PC-9 (cell line): ENCODE measurements at regions not wholly inside any gene's neighbourhood (a gene's known extent, or its start where the extent isn't known, plus 50 kb on each side); places are given as distances from the start of the nearest gene placed in this dataset.

Experiments
- BruUV-seq: library from RNA; stranded (reverse); fragments of 400-500 nt; replicated peaks from 2 replicates; lab custom pipeline; 2021; lab: Mats Ljungman, UMichigan
- CTCF ChIA-PET: fragments of 300-600 bp; sonication (Branson Sonifier 250); formaldehyde crosslinking; loops from one replicate; lab custom pipeline; 2022; ENCODE audit warnings: antibody characterized with exemption; lab: Charles Lee
- POLR2A ChIA-PET: fragments of 300-600 bp; sonication (Branson Sonifier 250); formaldehyde crosslinking; loops from one replicate; lab custom pipeline; 2022; ENCODE audit warnings: antibody characterized with exemption; ENCODE audit not compliant: unreplicated experiment; lab: Charles Lee
- DNase-seq, 2 experiments: peaks; one replicate each; pipeline versions ENCODE4 v3.0.0 to v3.0.0-alpha.2; 2015 to 2022; ENCODE audit warnings: mixed read lengths in 1 of 2
- H2AFZ ChIP-seq: fragments of 200-600 bp; sonication (generic); 2 replicates; pipeline ENCODE4 v1.8.1; 2017; ENCODE audit warnings: antibody characterized with exemption
- H3F3A ChIP-seq: fragments of 200-600 bp; sonication (generic); 2 replicates; pipeline ENCODE4 v1.8.1; 2017; ENCODE audit warnings: antibody characterized with exemption, mild to moderate bottlenecking, low read depth; ENCODE audit not compliant: insufficient read depth
- H3K27ac ChIP-seq: fragments of 200-600 bp; sonication (generic); 2 replicates; pipeline ENCODE4 v1.6.1; 2016; ENCODE audit warnings: mixed run types
- H3K27me3 ChIP-seq: fragments of 200-600 bp; sonication (generic); 2 replicates; pipeline ENCODE4 v1.6.1; 2016; ENCODE audit warnings: low read depth, mixed run types; ENCODE audit not compliant: insufficient read depth
- H3K36me3 ChIP-seq: fragments of 200-600 bp; sonication (generic); 2 replicates; pipeline ENCODE4 v1.6.1; 2016; ENCODE audit warnings: low read depth, mixed run types
- H3K4me1 ChIP-seq: fragments of 200-600 bp; sonication (generic); replicated peaks from 2 replicates; pipeline ENCODE4 v1.6.1; 2016; ENCODE audit warnings: mixed run types; ENCODE audit not compliant: insufficient read depth
- H3K4me2 ChIP-seq: fragments of 200-600 bp; sonication (generic); 2 replicates; pipeline ENCODE4 v1.6.1; 2017; ENCODE audit warnings: mixed run types
- H3K4me3 ChIP-seq: fragments of 200-600 bp; sonication (generic); 2 replicates; pipeline ENCODE4 v1.6.1; 2016; ENCODE audit warnings: mixed run types
- H3K79me2 ChIP-seq: fragments of 200-600 bp; sonication (generic); 2 replicates; pipeline ENCODE4 v1.6.1; 2017; ENCODE audit warnings: low read depth, mixed run types
- H3K9me2 ChIP-seq: fragments of 200-600 bp; sonication (generic); 2 replicates; pipeline ENCODE4 v1.8.1; 2017; ENCODE audit warnings: mild to moderate bottlenecking; ENCODE audit not compliant: insufficient read depth
- H3K9me3 ChIP-seq: fragments of 200-600 bp; sonication (generic); 2 replicates; pipeline ENCODE4 v1.8.1; 2016; ENCODE audit warnings: low read depth; ENCODE audit not compliant: insufficient read depth
- H4K20me1 ChIP-seq: fragments of 200-600 bp; sonication (generic); 2 replicates; pipeline ENCODE4 v1.8.1; 2017; ENCODE audit not compliant: insufficient read depth
- EZH2 ChIP-seq: fragments of 200-600 bp; sonication (generic); IDR thresholded peaks from 2 replicates; pipeline ENCODE4 v1.8.0; 2017; ENCODE audit warnings: antibody characterized with exemption, low read depth
- intact Hi-C: fragments of 100-400 bp; cut with micrococcal nuclease; formaldehyde crosslinking; loops from one replicate; pipeline ENCODE4 v1.10.0; 2022; ENCODE audit not compliant: unreplicated experiment
- TF ChIP-seq, protein P1 (sequence below): fragments of 200-600 bp; sonication (generic); conservative IDR thresholded peaks from 2 replicates; pipeline ENCODE4 v1.6.1; 2017; ENCODE audit warnings: mixed run types, antibody characterized with exemption, mild to moderate bottlenecking, moderate library complexity

DNA sequence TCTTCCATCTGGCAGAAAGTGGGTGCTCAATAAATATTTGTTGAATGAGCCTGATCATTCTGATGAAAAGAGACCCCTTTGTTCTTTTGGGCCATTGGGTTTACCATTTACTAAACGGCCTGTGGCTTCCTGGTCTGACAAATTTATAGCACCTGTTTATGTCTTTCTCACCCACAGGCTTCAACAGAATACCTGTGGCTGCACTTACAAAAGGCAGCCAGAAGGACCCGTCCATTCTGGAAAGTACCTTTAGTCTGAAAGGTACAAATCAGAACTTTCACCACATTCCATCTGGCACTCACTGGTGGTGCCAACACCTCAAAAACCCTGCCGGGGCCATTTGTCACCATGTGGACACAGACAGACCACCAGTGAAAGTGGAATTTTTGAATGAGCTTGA lies 167.5 kb downstream of the ETAA1 start:
- no peaks in the 10 kb centered on the region for H3K36me3 ChIP-seq
- no peak for DNase-seq
- ChIA-PET CTCF (no interaction called here), POLR2A (no interaction called here)
- TF ChIP-seq EZH2, result no peak
- TF ChIP-seq, protein P1, sequence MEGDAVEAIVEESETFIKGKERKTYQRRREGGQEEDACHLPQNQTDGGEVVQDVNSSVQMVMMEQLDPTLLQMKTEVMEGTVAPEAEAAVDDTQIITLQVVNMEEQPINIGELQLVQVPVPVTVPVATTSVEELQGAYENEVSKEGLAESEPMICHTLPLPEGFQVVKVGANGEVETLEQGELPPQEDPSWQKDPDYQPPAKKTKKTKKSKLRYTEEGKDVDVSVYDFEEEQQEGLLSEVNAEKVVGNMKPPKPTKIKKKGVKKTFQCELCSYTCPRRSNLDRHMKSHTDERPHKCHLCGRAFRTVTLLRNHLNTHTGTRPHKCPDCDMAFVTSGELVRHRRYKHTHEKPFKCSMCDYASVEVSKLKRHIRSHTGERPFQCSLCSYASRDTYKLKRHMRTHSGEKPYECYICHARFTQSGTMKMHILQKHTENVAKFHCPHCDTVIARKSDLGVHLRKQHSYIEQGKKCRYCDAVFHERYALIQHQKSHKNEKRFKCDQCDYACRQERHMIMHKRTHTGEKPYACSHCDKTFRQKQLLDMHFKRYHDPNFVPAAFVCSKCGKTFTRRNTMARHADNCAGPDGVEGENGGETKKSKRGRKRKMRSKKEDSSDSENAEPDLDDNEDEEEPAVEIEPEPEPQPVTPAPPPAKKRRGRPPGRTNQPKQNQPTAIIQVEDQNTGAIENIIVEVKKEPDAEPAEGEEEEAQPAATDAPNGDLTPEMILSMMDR, result no peak
- 0 out of 2 replicates have a peak, but pooled peaks cover 4% of the 10 kb centered on the region for H3K9me3 ChIP-seq
- H3F3A ChIP-seq, result no peaks in the 10 kb centered on the region
- intact Hi-C loops, result no loop called here
- no peak overlapping the region for H3K4me3 ChIP-seq
- BruUV-seq, result no TSS peak
- no peaks in the 10 kb centered on the region; the same call in 1 of the 2 replicates for H3K9me2 ChIP-seq
- H3K27ac ChIP-seq, result no peak overlapping the region
- H3K4me2 ChIP-seq, result no peak overlapping the region
- no peaks in the 10 kb centered on the region for H3K4me1 ChIP-seq
- no peaks in the 10 kb centered on the region for H4K20me1 ChIP-seq
- no peaks in the 10 kb centered on the region for H3K27me3 ChIP-seq
- no peaks in the 10 kb centered on the region for H3K79me2 ChIP-seq
- H2AFZ ChIP-seq, result no peak overlapping the region

DNA sequence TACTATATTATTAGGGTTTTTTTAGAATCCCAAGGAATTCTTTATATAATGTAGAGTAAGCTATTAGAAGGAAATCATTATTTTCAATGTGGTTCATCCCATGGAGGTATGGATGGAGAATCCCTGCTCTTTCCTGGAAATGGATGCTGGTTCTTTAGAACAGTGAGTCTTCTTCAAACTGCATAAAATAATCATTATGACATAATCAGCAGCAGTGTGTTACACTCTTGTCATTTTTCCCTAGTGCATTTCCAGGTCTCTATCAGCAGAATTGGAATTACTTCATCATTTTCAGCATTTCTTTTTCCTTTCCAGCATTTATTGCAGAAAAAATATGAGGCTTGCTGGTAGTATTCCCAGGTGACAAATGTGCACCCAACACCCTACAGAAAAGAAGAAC lies 168.1 kb downstream of the ETAA1 start:
- H3K36me3 ChIP-seq, result no peaks in the 10 kb centered on the region
- intact Hi-C loops, result no loop called here
- no TSS peak for BruUV-seq
- no peaks in the 10 kb centered on the region for H3K27me3 ChIP-seq
- no peaks in the 10 kb centered on the region for H3K4me1 ChIP-seq
- TF ChIP-seq, protein P1, result no peak
- TF ChIP-seq EZH2, result no peak
- no peak overlapping the region for H3K27ac ChIP-seq
- no peak overlapping the region for H2AFZ ChIP-seq
- H3K79me2 ChIP-seq, result no peaks in the 10 kb centered on the region
- POLR2A ChIA-PET, result no interaction called here
- H3F3A ChIP-seq, result no peaks in the 10 kb centered on the region
- no peaks in the 10 kb centered on the region; the same call in 1 of the 2 replicates for H3K9me2 ChIP-seq
- H3K9me3 ChIP-seq, result 0 out of 2 replicates have a peak, but pooled peaks cover 4% of the 10 kb centered on the region
- DNase-seq, result no peak
- H3K4me3 ChIP-seq, result no peak overlapping the region
- CTCF ChIA-PET, result no interaction called here
- no peak overlapping the region for H3K4me2 ChIP-seq
- H4K20me1 ChIP-seq, result no peaks in the 10 kb centered on the region

DNA sequence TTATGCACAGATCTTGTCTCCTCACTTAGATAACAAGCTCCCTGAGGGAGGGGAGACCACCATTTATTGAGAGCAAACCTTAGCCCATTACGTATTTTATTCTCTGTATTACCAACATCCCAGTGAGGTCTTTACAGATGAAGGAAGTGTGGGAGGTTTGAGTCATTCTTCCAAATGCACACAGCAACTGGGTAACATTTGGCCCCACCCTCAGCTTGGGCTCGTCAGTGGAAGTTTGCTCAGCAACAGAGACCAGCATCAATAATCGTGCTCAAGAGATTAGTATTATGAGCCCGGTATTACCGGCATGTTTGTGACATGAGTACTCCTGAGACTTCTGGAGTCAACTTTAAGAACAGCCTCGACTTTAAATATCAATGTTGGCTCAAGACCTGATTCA lies 168.6 kb downstream of the ETAA1 start:
- Histone ChIP-seq H3K27me3 (no peaks in the 10 kb centered on the region), H3K9me3 (0 out of 2 replicates have a peak, but pooled peaks cover 4% of the 10 kb centered on the region), H3K4me2 (no peak overlapping the region), H3K36me3 (no peaks in the 10 kb centered on the region), H3K4me1 (no peaks in the 10 kb centered on the region), H3K27ac (no peak overlapping the region), H4K20me1 (no peaks in the 10 kb centered on the region), H3K4me3 (no peak overlapping the region), H3K79me2 (no peaks in the 10 kb centered on the region), H3F3A (no peaks in the 10 kb centered on the region), H2AFZ (no peak overlapping the region), H3K9me2 (no peaks in the 10 kb centered on the region; the same call in 1 of the 2 replicates)
- DNase-seq, result no peak
- ChIA-PET CTCF (no interaction called here), POLR2A (no interaction called here)
- intact Hi-C loops, result no loop called here
- TF ChIP-seq, protein P1, result no peak
- no peak for TF ChIP-seq EZH2
- BruUV-seq, result no TSS peak
